Osteoblast (primary cell): ENCODE measurements at regions not wholly inside any gene's neighbourhood (a gene's known extent, or its start where the extent isn't known, plus 50 kb on each side); places are given as distances from the start of the nearest gene placed in this dataset.

Source experiments
- DNase-seq: peaks from one replicate; pipeline ENCODE4 v3.0.0; 2011; ENCODE audit warnings: low spot score, mixed read lengths; ENCODE audit not compliant: insufficient read length; ENCODE audit errors: missing footprints
- H2AFZ ChIP-seq: 2 replicates; pipeline ENCODE4 v1.6.0; 2011; ENCODE audit warnings: mild to moderate bottlenecking, low read length
- H3K27ac ChIP-seq: 2 replicates; pipeline ENCODE4 v1.5.1; 2011; ENCODE audit warnings: mild to moderate bottlenecking, low read depth, low read length, moderate library complexity
- H3K27me3 ChIP-seq: 2 replicates; pipeline ENCODE4 v1.6.0; 2012; ENCODE audit warnings: mild to moderate bottlenecking, control low read depth, inconsistent platforms, low read length, moderate library complexity; ENCODE audit not compliant: insufficient read depth
- H3K36me3 ChIP-seq: 2 replicates; pipeline ENCODE4 v1.5.1; 2011; ENCODE audit warnings: mild to moderate bottlenecking, low read length, control low read depth, moderate library complexity; ENCODE audit not compliant: insufficient read depth
- H3K4me1 ChIP-seq: 2 replicates; pipeline ENCODE4 v1.5.1; 2011; ENCODE audit warnings: mild to moderate bottlenecking, low read length, control low read depth, moderate library complexity; ENCODE audit not compliant: insufficient read depth
- H3K4me2 ChIP-seq: 2 replicates; pipeline ENCODE4 v1.6.0; 2011; ENCODE audit warnings: mild to moderate bottlenecking, low read length; ENCODE audit not compliant: insufficient read depth
- H3K4me3 ChIP-seq: fragments of 200-600 bp; sonication (generic); 3 replicates; pipeline ENCODE4 v1.5.1; 2012; ENCODE audit warnings: mild to moderate bottlenecking, low read length, inconsistent platforms; ENCODE audit not compliant: insufficient read depth
- H3K79me2 ChIP-seq: 2 replicates; pipeline ENCODE4 v1.6.0; 2012; ENCODE audit warnings: mild to moderate bottlenecking, low read length, control low read depth, inconsistent platforms; ENCODE audit not compliant: insufficient read depth
- H3K9me3 ChIP-seq: 2 replicates; pipeline ENCODE4 v1.5.1; 2011; ENCODE audit warnings: low read depth, low read length, control low read depth
- H4K20me1 ChIP-seq: 2 replicates; pipeline ENCODE4 v1.6.0; 2012; ENCODE audit warnings: mild to moderate bottlenecking, low read length, control low read depth; ENCODE audit not compliant: insufficient read depth
- CTCF ChIP-seq: IDR thresholded peaks from 2 replicates; pipeline ENCODE4 v1.5.1; 2011; ENCODE audit warnings: mild to moderate bottlenecking, low read depth, low read length, moderate library complexity; ENCODE audit errors: extremely low read depth

- H3K27ac ChIP-seq: no peak overlapping the region
- no peaks in the 10 kb centered on the region for H3K79me2 ChIP-seq
- H3K27me3 ChIP-seq: no peaks in the 10 kb centered on the region
- TF ChIP-seq CTCF: no peak
- no peak overlapping the region for H3K4me2 ChIP-seq
- no peak overlapping the region for H2AFZ ChIP-seq
- no peaks in the 10 kb centered on the region for H3K9me3 ChIP-seq
- peaks cover 16% of the 10 kb centered on the region for H3K4me1 ChIP-seq
- DNase-seq: no peak
- H3K36me3 ChIP-seq: no peaks in the 10 kb centered on the region
- H4K20me1 ChIP-seq: no peaks in the 10 kb centered on the region
- no peak overlapping the region for H3K4me3 ChIP-seq
These were observed 364.5 kb downstream of the BTG1 start for GRCh38 chr12:91781114-91781513.

GRCh38 chr12:91778938-91779400 lies 366.7 kb downstream of the BTG1 start:
- H3K4me1 ChIP-seq: peaks cover 25% of the 10 kb centered on the region
- no peak overlapping the region for H2AFZ ChIP-seq
- H3K4me2 ChIP-seq: peak overlapping the region; percentile 56
- no peaks in the 10 kb centered on the region for H3K36me3 ChIP-seq
- TF ChIP-seq CTCF: no peak
- no peaks in the 10 kb centered on the region for H3K27me3 ChIP-seq
- H3K9me3 ChIP-seq: no peaks in the 10 kb centered on the region
- peak; percentile 51 for DNase-seq
- peak overlapping the region; percentile 75 for H3K27ac ChIP-seq
- no peaks in the 10 kb centered on the region for H4K20me1 ChIP-seq
- H3K79me2 ChIP-seq: no peaks in the 10 kb centered on the region
- no peak overlapping the region for H3K4me3 ChIP-seq

- no peak for TF ChIP-seq CTCF
These were observed 367.4 kb downstream of the BTG1 start for GRCh38 chr12:91778091-91778832.

GRCh38 chr12:91777268-91777992 lies 368.2 kb downstream of the BTG1 start:
- Histone ChIP-seq H3K36me3 (no peaks in the 10 kb centered on the region), H3K4me2 (no peak overlapping the region), H3K27me3 (no peaks in the 10 kb centered on the region), H3K4me3 (no peak overlapping the region), H2AFZ (no peak overlapping the region), H4K20me1 (no peaks in the 10 kb centered on the region), H3K27ac (no peak overlapping the region), H3K79me2 (no peaks in the 10 kb centered on the region), H3K9me3 (no peaks in the 10 kb centered on the region), H3K4me1 (peaks cover 28% of the 10 kb centered on the region)
- DNase-seq: no peak
- no peak for TF ChIP-seq CTCF

More at GRCh38 chr12:91778091-91778832, 367.4 kb downstream of the BTG1 start:
- Histone ChIP-seq H3K79me2 (no peaks in the 10 kb centered on the region), H4K20me1 (no peaks in the 10 kb centered on the region), H3K36me3 (no peaks in the 10 kb centered on the region), H3K4me2 (peak overlapping the region; percentile 56), H3K27me3 (no peaks in the 10 kb centered on the region), H3K9me3 (no peaks in the 10 kb centered on the region), H2AFZ (no peak overlapping the region), H3K4me3 (peak overlapping the region; percentile 8), H3K27ac (peak overlapping the region; percentile 75), H3K4me1 (peaks cover 28% of the 10 kb centered on the region)
- DNase-seq: peak; percentile 62
